Naive B cell (primary cell): ENCODE measurements at regions not wholly inside any gene's neighbourhood (a gene's known extent, or its start where the extent isn't known, plus 50 kb on each side); places are given as distances from the start of the nearest gene placed in this dataset.
"Not testable (repeated sequence)": the region's sequence is repeated elsewhere in the genome, so short reads cannot be mapped to it uniquely, and the experiment has no call there.

ENCODE experiments used
- ATAC-seq, 2 donors: fragments of 150-1000 bp; cut with Tn5 transposase; 2 replicates each; pipeline ENCODE4 v1.10.0; 2021; ENCODE audit warnings: low read depth in 2 of 2, mild to moderate bottlenecking in 2 of 2, moderate library complexity in 2 of 2
- DNase-seq: peaks from one replicate; pipeline ENCODE4 v3.0.0; 2022
- H3K27ac Mint-ChIP-seq, 6 donors: one replicate each; pipeline ENCODE4 v1.8.0; 2020 to 2022; ENCODE audit warnings: mild to moderate bottlenecking in 6 of 6, mixed read lengths in 6 of 6, moderate library complexity in 5 of 6, inconsistent platforms in 2 of 6
- H3K27me3 Mint-ChIP-seq, 3 donors: one replicate each; pipeline ENCODE4 v1.8.0; 2021 to 2022; ENCODE audit warnings: mixed read lengths in 3 of 3, mild to moderate bottlenecking in 1 of 3
- H3K36me3 Mint-ChIP-seq, 2 donors: one replicate each; pipeline ENCODE4 v1.8.0; 2020 to 2022; ENCODE audit warnings: mixed read lengths in 2 of 2, inconsistent platforms in 1 of 2, mild to moderate bottlenecking in 1 of 2
- H3K4me1 Mint-ChIP-seq, 3 donors: one replicate each; pipeline ENCODE4 v1.8.0; 2020 to 2022; ENCODE audit warnings: mixed read lengths in 3 of 3, inconsistent platforms in 1 of 3, mild to moderate bottlenecking in 1 of 3, moderate library complexity in 1 of 3
- H3K4me3 Mint-ChIP-seq, 8 donors: one replicate each; pipeline ENCODE4 v1.8.0; 2020 to 2022; ENCODE audit warnings: mild to moderate bottlenecking in 8 of 8, mixed read lengths in 8 of 8, moderate library complexity in 8 of 8, inconsistent platforms in 2 of 8
- H3K9me3 Mint-ChIP-seq, 7 donors: one replicate each; pipeline ENCODE4 v1.8.0; 2020 to 2022; ENCODE audit warnings: mixed read lengths in 7 of 7, mild to moderate bottlenecking in 5 of 7, inconsistent platforms in 2 of 7, moderate library complexity in 1 of 7

GRCh38 chr18:77377813-77378212, 128.2 kb downstream of the GALR1 start:
- Mint-ChIP-seq H3K27ac (no peak overlapping the region), H3K4me3 (no peak overlapping the region), H3K27me3 (peaks cover 15 to 23% (median 21%) of the 10 kb centered on the region in 3 donors), H3K9me3 (no peaks in the 10 kb centered on the region), H3K4me1 (no peaks in the 10 kb centered on the region), H3K36me3 (no peaks in the 10 kb centered on the region)
- ATAC-seq, result no peak
- DNase-seq, result no peak

GRCh38 chr18:77379976-77380509, 130.4 kb downstream of the GALR1 start:
- Mint-ChIP-seq H3K9me3 (no peaks in the 10 kb centered on the region), H3K27ac (no peak overlapping the region), H3K27me3 (peaks cover 22 to 33% (median 26%) of the 10 kb centered on the region in 3 donors), H3K4me3 (no peak overlapping the region), H3K4me1 (no peaks in the 10 kb centered on the region), H3K36me3 (no peaks in the 10 kb centered on the region)
- no peak for DNase-seq
- no peak for ATAC-seq

DNA sequence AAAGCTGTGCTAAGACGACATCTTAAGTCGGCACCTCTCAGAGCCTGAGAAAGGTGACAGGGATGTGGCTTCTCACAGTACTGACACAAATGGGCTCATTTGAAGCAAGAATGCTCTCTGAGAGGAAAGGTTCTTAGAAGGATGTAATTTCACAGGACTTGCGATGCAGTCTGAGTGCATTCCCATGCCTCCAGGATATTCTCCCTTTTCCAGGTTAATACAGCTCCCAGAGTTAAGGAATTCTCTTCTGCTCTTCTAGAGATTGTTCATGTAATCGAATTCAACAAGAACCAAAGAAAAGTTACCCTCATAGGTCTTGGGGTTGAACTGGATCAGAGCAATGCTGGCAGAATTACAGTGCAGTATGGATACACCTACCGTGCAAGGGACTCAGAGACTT, 131.0 kb downstream of the GALR1 start:
- H3K9me3 Mint-ChIP-seq, result no peaks in the 10 kb centered on the region
- no peak overlapping the region for H3K4me3 Mint-ChIP-seq
- DNase-seq, result no peak
- no peak for ATAC-seq
- no peaks in the 10 kb centered on the region for H3K36me3 Mint-ChIP-seq
- no peak overlapping the region for H3K27ac Mint-ChIP-seq
- peaks cover 22 to 33% (median 26%) of the 10 kb centered on the region in 3 donors for H3K27me3 Mint-ChIP-seq
- H3K4me1 Mint-ChIP-seq, result no peaks in the 10 kb centered on the region

- ATAC-seq, result no peak
- DNase-seq, result no peak
- peaks cover 5 to 10% of the 10 kb centered on the region in 2 donors for H3K36me3 Mint-ChIP-seq
- H3K27ac Mint-ChIP-seq, result no peak overlapping the region
- H3K9me3 Mint-ChIP-seq, result peaks cover 0 to 12% (median 4%) of the 10 kb centered on the region in 7 donors
- no peak overlapping the region for H3K4me3 Mint-ChIP-seq
- peaks cover 5 to 19% (median 9%) of the 10 kb centered on the region in 3 donors for H3K27me3 Mint-ChIP-seq
- no peaks in the 10 kb centered on the region for H3K4me1 Mint-ChIP-seq
Measured at GRCh38 chr18:77392321-77392720, 142.7 kb downstream of the GALR1 start.

- H3K27ac Mint-ChIP-seq, result no peak overlapping the region
- no peaks in the 10 kb centered on the region for H3K4me1 Mint-ChIP-seq
- DNase-seq (no peak), ATAC-seq (no peak)
- no peak overlapping the region for H3K4me3 Mint-ChIP-seq
- peaks cover 5 to 10% of the 10 kb centered on the region in 2 donors for H3K36me3 Mint-ChIP-seq
- H3K27me3 Mint-ChIP-seq, result peaks cover 5 to 19% (median 9%) of the 10 kb centered on the region in 3 donors
- peaks cover 0 to 12% (median 4%) of the 10 kb centered on the region in 7 donors for H3K9me3 Mint-ChIP-seq
Measured at GRCh38 chr18:77393519-77393918, 143.9 kb downstream of the GALR1 start.

- H3K36me3 Mint-ChIP-seq, result peaks cover 5 to 10% of the 10 kb centered on the region in 2 donors
- peaks cover 0 to 12% (median 4%) of the 10 kb centered on the region in 7 donors for H3K9me3 Mint-ChIP-seq
- no peak for ATAC-seq
- H3K4me1 Mint-ChIP-seq, result no peaks in the 10 kb centered on the region
- H3K27me3 Mint-ChIP-seq, result peaks cover 0 to 9% (median 8%) of the 10 kb centered on the region in 3 donors
- no peak for DNase-seq
- H3K4me3 Mint-ChIP-seq, result no peak overlapping the region
- H3K27ac Mint-ChIP-seq, result no peak overlapping the region
Measured at GRCh38 chr18:77395953-77396352, 146.3 kb downstream of the GALR1 start.

- H3K4me1 Mint-ChIP-seq, result no peaks in the 10 kb centered on the region
- DNase-seq (no peak), ATAC-seq (no peak)
- H3K27me3 Mint-ChIP-seq, result peaks cover 0 to 8% (median 7%) of the 10 kb centered on the region in 3 donors
- peaks cover 0 to 9% (median 3%) of the 10 kb centered on the region in 7 donors for H3K9me3 Mint-ChIP-seq
- peaks cover 5 to 9% of the 10 kb centered on the region in 2 donors for H3K36me3 Mint-ChIP-seq
- H3K27ac Mint-ChIP-seq, result no peak overlapping the region
- no peak overlapping the region for H3K4me3 Mint-ChIP-seq
Measured at GRCh38 chr18:77397056-77397455, 147.4 kb downstream of the GALR1 start.

- Mint-ChIP-seq H3K27me3 (peaks cover 0 to 2% (median 1%) of the 10 kb centered on the region in 3 donors), H3K9me3 (peaks cover 0 to 3% (median 0%) of the 10 kb centered on the region in 7 donors), H3K4me1 (no peaks in the 10 kb centered on the region), H3K27ac (no peak overlapping the region), H3K4me3 (no peak overlapping the region), H3K36me3 (peaks cover under 1 to 3% of the 10 kb centered on the region in 2 donors)
- no peak for ATAC-seq
- DNase-seq, result no peak
Measured at GRCh38 chr18:77397617-77398016, 148.0 kb downstream of the GALR1 start.

DNA sequence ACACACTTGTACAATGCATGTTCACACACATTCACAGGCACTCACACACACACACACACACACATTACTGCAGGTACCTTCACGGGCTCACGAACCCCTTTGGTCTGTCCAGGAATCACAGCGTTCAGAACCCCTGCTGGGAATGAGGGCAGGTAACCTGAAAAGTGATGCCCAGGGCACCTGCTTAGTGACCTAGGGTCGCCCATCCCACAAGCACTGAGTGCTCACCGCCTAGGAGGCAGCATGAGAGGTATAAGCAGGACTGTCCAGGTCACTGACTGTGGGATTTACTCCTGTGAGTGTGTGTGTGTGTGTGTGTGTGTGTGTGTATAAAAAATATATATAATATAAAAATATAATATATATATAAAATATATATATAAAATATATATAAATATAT, 150.9 kb downstream of the GALR1 start:
- Mint-ChIP-seq H3K4me1 (no peaks in the 10 kb centered on the region), H3K36me3 (no peaks in the 10 kb centered on the region)
- ATAC-seq, result no peak

GRCh38 chr18:77401173-77401572, 151.5 kb downstream of the GALR1 start:
- no peak overlapping the region for H3K27ac Mint-ChIP-seq
- no peaks in the 10 kb centered on the region for H3K27me3 Mint-ChIP-seq
- H3K4me1 Mint-ChIP-seq, result no peaks in the 10 kb centered on the region
- H3K36me3 Mint-ChIP-seq, result no peaks in the 10 kb centered on the region
- no peaks in the 10 kb centered on the region for H3K9me3 Mint-ChIP-seq
- DNase-seq (no peak), ATAC-seq (no peak)
- no peak overlapping the region for H3K4me3 Mint-ChIP-seq

More for the DNA sequence above, 150.9 kb downstream of the GALR1 start:
- H3K9me3 Mint-ChIP-seq, result no peaks in the 10 kb centered on the region
- no peaks in the 10 kb centered on the region for H3K27me3 Mint-ChIP-seq
- no peak for DNase-seq
- no peak overlapping the region for H3K4me3 Mint-ChIP-seq
- no peak overlapping the region for H3K27ac Mint-ChIP-seq

DNA sequence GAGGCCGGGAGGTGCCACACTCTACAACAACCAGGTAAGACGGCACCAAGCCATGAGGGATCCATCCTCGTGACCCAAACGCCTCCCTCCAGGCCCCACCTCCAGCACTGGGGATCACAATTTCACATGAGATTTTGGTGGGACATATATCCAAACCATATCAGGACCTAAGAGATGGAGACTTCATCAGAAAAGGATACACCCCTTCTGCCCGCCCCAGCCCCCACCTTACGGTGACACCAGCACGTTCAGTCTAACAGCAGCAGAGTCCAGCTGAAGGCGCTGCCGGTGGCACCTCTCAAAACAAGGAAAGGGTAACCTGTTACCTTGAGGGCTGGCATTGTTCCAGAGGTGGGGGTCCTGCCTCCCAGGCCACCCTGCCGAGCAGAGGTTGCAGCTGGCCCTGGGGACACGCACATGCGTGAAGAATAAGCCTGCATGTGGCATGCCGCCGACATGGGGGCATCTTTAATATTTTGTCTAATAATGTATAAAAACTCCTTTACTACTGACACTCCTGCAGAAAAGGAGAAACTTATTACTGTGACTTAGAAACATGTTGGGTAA, 154.4 kb downstream of the GALR1 start:
- H3K9me3 Mint-ChIP-seq, result no peaks in the 10 kb centered on the region
- H3K4me3 Mint-ChIP-seq, result no peak overlapping the region

GRCh38 chr18:77405096-77405495, 155.4 kb downstream of the GALR1 start:
- Mint-ChIP-seq H3K27ac (no peak overlapping the region), H3K9me3 (no peaks in the 10 kb centered on the region), H3K27me3 (peaks cover 0 to 4% (median 0%) of the 10 kb centered on the region in 3 donors), H3K36me3 (no peaks in the 10 kb centered on the region), H3K4me3 (no peak overlapping the region), H3K4me1 (no peaks in the 10 kb centered on the region)
- DNase-seq (no peak), ATAC-seq (no peak)

More for the DNA sequence above, 154.4 kb downstream of the GALR1 start:
- Mint-ChIP-seq H3K4me1 (no peaks in the 10 kb centered on the region), H3K27me3 (no peaks in the 10 kb centered on the region), H3K27ac (no peak overlapping the region), H3K36me3 (no peaks in the 10 kb centered on the region)
- no peak for ATAC-seq
- DNase-seq, result no peak

GRCh38 chr18:77407733-77408132, 158.1 kb downstream of the GALR1 start:
- Mint-ChIP-seq H3K36me3 (no peaks in the 10 kb centered on the region), H3K4me3 (no peak overlapping the region), H3K4me1 (no peaks in the 10 kb centered on the region), H3K27me3 (peaks cover 0 to 4% (median 0%) of the 10 kb centered on the region in 3 donors), H3K9me3 (no peaks in the 10 kb centered on the region), H3K27ac (no peak overlapping the region)
- DNase-seq (no peak), ATAC-seq (no peak)

GRCh38 chr18:77421546-77421945, 171.9 kb downstream of the GALR1 start:
- not testable (repeated sequence) for H3K4me1 Mint-ChIP-seq, H3K36me3 Mint-ChIP-seq, H3K27me3 Mint-ChIP-seq, H3K9me3 Mint-ChIP-seq, DNase-seq, ATAC-seq, H3K27ac Mint-ChIP-seq
- H3K4me3 Mint-ChIP-seq, result peak overlapping the region in 1 of 8 donors; percentile 35
